BJ (cell line): ENCODE measurements at regions not wholly inside any gene's neighbourhood (a gene's known extent, or its start where the extent isn't known, plus 50 kb on each side); places are given as distances from the start of the nearest gene placed in this dataset.

Experiments
- CTCF ChIA-PET: fragments of 350-600 bp; formaldehyde crosslinking; extraction: SDS; loops from one replicate; lab custom pipeline; 2021; ENCODE audit warnings: antibody characterized with exemption, inconsistent platforms; lab: Yijun Ruan, JAX
- POLR2A ChIA-PET: fragments of 300-600 bp; sonication (Branson Sonifier 250); formaldehyde crosslinking; extraction: SDS; loops from one replicate; lab custom pipeline; 2021; ENCODE audit warnings: antibody characterized with exemption; lab: Charles Lee
- DNase-seq: peaks from one replicate; pipeline ENCODE4 v3.0.0-alpha.2; 2011; ENCODE audit warnings: low read depth
- H3K27me3 ChIP-seq: 2 replicates; pipeline ENCODE4 v1.6.0; 2011; ENCODE audit warnings: low read length; ENCODE audit not compliant: control insufficient read depth, insufficient read depth
- H3K36me3 ChIP-seq: 2 replicates; pipeline ENCODE4 v1.5.1; 2011; ENCODE audit warnings: low read length; ENCODE audit not compliant: control insufficient read depth, insufficient read depth
- H3K4me3 ChIP-seq: 2 replicates; pipeline ENCODE4 v1.5.1; 2011; ENCODE audit warnings: low read depth, mild to moderate bottlenecking, control low read depth, low read length
- TF ChIP-seq, protein P1 (sequence below): IDR thresholded peaks from 2 replicates; pipeline ENCODE4 v1.5.1; 2011; ENCODE audit warnings: low read depth, mild to moderate bottlenecking, control low read depth, inconsistent platforms, low read length, moderate library complexity; ENCODE audit not compliant: insufficient read depth

GRCh38 chr11:45017329-45017728 is 66.6 kb upstream of the TP53I11 start:
- H3K4me3 ChIP-seq: no peak overlapping the region
- ChIA-PET CTCF (interaction anchor here (1.1 to 2.3 kb wide), 3 partner anchors 9 to 80 kb away, joined by 3 to 8 read pairs (median 6); no protein-coding TSS in a partner anchor), POLR2A (no interaction called here)
- TF ChIP-seq, protein P1, sequence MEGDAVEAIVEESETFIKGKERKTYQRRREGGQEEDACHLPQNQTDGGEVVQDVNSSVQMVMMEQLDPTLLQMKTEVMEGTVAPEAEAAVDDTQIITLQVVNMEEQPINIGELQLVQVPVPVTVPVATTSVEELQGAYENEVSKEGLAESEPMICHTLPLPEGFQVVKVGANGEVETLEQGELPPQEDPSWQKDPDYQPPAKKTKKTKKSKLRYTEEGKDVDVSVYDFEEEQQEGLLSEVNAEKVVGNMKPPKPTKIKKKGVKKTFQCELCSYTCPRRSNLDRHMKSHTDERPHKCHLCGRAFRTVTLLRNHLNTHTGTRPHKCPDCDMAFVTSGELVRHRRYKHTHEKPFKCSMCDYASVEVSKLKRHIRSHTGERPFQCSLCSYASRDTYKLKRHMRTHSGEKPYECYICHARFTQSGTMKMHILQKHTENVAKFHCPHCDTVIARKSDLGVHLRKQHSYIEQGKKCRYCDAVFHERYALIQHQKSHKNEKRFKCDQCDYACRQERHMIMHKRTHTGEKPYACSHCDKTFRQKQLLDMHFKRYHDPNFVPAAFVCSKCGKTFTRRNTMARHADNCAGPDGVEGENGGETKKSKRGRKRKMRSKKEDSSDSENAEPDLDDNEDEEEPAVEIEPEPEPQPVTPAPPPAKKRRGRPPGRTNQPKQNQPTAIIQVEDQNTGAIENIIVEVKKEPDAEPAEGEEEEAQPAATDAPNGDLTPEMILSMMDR: no peak
- no peak for DNase-seq
- H3K36me3 ChIP-seq: no peaks in the 10 kb centered on the region
- H3K27me3 ChIP-seq: peaks cover 5% of the 10 kb centered on the region

- ChIA-PET CTCF (interaction anchor here (1.5 kb wide), 1 partner anchor 84 kb away, joined by 5 read pairs; no protein-coding TSS in a partner anchor), POLR2A (no interaction called here)
- TF ChIP-seq, protein P1: no peak
Measured at GRCh38 chr11:45021001-45021400, 70.3 kb upstream of the TP53I11 start.

DNA sequence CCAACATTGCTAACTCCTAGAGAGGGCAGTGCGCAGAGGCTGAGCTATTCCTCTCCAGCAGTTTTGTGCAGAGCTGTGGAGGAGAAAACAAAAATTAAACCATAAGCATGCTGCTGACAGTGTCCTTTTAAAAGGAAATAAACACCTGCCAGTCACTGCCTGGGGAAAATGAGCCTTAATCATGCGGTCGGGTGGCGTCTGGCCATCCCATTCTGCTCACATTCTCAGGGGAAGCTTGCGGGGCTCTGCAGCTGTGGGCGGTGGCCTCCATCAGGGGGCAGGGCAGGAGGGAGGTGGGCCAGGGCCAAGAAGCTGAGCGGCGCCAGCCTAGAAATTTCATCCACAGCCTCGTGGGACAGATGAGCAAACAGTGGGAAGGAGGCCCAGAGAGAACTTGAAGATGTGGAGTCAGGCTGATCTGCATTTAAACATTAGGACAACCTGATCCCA is 71.0 kb upstream of the TP53I11 start:
- H3K4me3 ChIP-seq: no peak overlapping the region
- H3K36me3 ChIP-seq: no peaks in the 10 kb centered on the region
- POLR2A ChIA-PET: no interaction called here
- CTCF ChIA-PET: interaction anchor here (1.5 to 2.0 kb wide), 3 partner anchors 81 to 85 kb away, joined by 5 to 9 read pairs (median 5); no protein-coding TSS in a partner anchor
- peaks cover 7% of the 10 kb centered on the region for H3K27me3 ChIP-seq
- TF ChIP-seq, protein P1: no peak
- no peak for DNase-seq

More at GRCh38 chr11:45021001-45021400, 70.3 kb upstream of the TP53I11 start:
- H3K4me3 ChIP-seq: no peak overlapping the region
- no peaks in the 10 kb centered on the region for H3K36me3 ChIP-seq
- DNase-seq: no peak
- peaks cover 7% of the 10 kb centered on the region for H3K27me3 ChIP-seq

- ChIA-PET POLR2A (no interaction called here), CTCF (interaction anchor here (1.5 to 2.0 kb wide), 4 partner anchors 24 to 86 kb away, joined by 5 to 9 read pairs (median 6); no protein-coding TSS in a partner anchor)
- H3K36me3 ChIP-seq: no peaks in the 10 kb centered on the region
- H3K4me3 ChIP-seq: no peak overlapping the region
- TF ChIP-seq, protein P1: no peak
- no peak for DNase-seq
- H3K27me3 ChIP-seq: peaks cover 9% of the 10 kb centered on the region
Measured at GRCh38 chr11:45022294-45023064, 71.8 kb upstream of the TP53I11 start.

DNA sequence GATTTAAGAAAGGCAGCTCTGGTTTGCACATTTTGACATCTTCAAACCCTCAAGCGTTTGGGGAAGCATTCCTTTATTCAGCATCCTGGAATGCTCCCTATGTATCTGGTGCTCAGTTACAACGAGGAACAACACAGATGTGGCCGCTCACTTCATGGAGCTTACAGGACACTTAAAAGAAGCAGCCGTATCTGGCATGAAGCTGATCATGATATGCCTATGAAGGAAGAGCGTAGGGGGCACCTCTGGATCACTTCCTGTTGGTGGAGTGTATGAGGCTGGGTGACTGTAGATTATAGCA is 72.3 kb upstream of the TP53I11 start:
- no peaks in the 10 kb centered on the region for H3K36me3 ChIP-seq
- DNase-seq: no peak
- peaks cover 9% of the 10 kb centered on the region for H3K27me3 ChIP-seq
- no peak overlapping the region for H3K4me3 ChIP-seq
- ChIA-PET CTCF (interaction anchor here (1.6 to 2.0 kb wide), 3 partner anchors 24 to 87 kb away, joined by 5 to 9 read pairs (median 6); no protein-coding TSS in a partner anchor), POLR2A (no interaction called here)
- TF ChIP-seq, protein P1: no peak
